MG63 (cell line): ENCODE measurements at regions not wholly inside any gene's neighbourhood (a gene's known extent, or its start where the extent isn't known, plus 50 kb on each side); places are given as distances from the start of the nearest gene placed in this dataset.

ENCODE experiments used
- DNase-seq: peaks from one replicate; pipeline ENCODE4 v3.0.0-alpha.2; 2020
- H3K27me3 ChIP-seq: fragments of 250-450 bp; sonication (Bioruptor Pico); 2 replicates; pipeline ENCODE4 v1.5.1; 2020; ENCODE audit warnings: mild to moderate bottlenecking, moderate library complexity
- H3K36me3 ChIP-seq: fragments of 250-450 bp; sonication (Bioruptor Pico); 2 replicates; pipeline ENCODE4 v1.5.1; 2020; ENCODE audit warnings: mild to moderate bottlenecking, moderate library complexity
- H3K4me3 ChIP-seq: fragments of 250-450 bp; sonication (Bioruptor Pico); 2 replicates; pipeline ENCODE4 v1.5.1; 2020; ENCODE audit warnings: mild to moderate bottlenecking, moderate library complexity
- H3K9me3 ChIP-seq: fragments of 250-450 bp; sonication (Bioruptor Pico); 2 replicates; pipeline ENCODE4 v1.5.1; 2020; ENCODE audit warnings: mild to moderate bottlenecking, moderate library complexity

DNA sequence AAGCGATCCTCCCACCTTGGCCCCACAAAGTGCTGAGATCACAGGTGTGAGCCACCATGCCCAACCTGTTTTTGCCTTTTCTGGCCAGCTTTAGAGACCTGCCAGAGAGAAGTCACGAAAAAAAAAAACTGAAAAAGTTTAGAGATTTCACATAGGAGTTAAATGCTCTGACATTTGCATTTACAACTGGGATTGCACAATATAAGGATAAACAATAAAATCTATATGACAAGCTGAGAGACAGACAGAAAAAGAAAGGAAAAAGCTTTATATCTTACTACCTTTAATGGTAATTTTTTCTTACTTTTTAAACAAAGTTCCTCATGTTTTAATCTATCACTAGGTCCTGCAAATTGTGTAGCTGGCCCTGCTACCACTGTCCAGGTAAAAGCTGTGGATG lies 466.5 kb downstream of the TXNL1 start:
- Histone ChIP-seq H3K9me3 (no peaks in the 10 kb centered on the region), H3K27me3 (no peaks in the 10 kb centered on the region), H3K4me3 (no peak overlapping the region), H3K36me3 (no peaks in the 10 kb centered on the region)
- DNase-seq: no peak

DNA sequence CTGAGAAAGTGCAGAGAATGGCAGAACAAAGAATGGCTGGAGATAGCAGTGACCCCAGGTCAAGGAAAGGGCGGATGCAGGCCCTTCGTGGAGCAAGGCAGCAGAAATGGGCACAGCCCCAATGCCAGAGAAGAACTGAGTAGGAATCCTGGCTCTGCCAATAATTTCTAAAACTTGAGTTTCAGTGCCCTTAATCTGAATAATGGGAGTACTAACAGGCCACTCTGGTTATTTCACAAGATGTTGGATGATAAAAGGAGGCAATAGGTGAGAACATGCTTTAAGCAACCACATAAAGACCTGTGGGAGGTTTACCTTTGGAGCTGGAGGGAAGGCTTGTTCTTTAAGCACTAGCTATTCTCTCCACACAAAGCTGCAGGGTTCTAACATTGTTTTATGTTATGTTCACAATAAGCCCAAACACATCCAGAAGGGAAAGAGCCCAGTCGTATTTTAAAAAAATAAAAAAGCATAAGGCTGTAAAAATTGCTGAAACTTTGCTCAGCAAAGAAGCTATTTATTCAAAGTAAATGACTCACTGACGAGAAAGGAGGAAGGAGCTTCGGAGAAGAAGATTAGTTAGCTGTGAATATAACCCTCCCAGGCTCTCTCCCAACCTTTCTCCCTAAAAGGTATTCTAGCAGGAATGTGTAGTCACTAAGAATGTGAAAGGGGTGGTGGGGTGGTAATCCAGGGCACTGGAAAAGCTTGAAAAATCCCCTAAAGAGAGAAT lies 470.2 kb downstream of the TXNL1 start:
- Histone ChIP-seq H3K36me3 (no peaks in the 10 kb centered on the region), H3K9me3 (no peaks in the 10 kb centered on the region), H3K4me3 (no peak overlapping the region), H3K27me3 (no peaks in the 10 kb centered on the region)
- peak; percentile 18 for DNase-seq

DNA sequence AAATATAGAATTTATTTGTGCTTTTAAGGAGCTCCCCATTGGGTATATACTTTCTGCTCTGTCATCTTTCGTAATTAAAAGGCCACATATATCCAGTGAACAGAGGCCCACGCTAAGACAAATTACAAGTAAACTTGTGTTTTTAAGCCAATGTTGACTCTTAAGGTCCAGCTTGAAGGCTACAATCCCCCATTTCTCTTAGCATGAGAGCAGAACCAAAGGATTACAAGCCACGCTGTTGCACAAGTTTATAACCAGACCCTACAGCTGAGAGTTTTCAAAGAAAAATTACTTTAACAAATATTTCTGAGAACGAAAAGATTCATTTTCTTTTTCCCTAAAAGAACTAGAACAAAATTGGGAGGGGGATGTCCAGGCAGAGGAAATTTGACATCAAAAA lies 471.0 kb downstream of the TXNL1 start:
- DNase-seq: no peak
- H3K36me3 ChIP-seq: no peaks in the 10 kb centered on the region
- H3K9me3 ChIP-seq: no peaks in the 10 kb centered on the region
- H3K27me3 ChIP-seq: no peaks in the 10 kb centered on the region
- no peak overlapping the region for H3K4me3 ChIP-seq

DNA sequence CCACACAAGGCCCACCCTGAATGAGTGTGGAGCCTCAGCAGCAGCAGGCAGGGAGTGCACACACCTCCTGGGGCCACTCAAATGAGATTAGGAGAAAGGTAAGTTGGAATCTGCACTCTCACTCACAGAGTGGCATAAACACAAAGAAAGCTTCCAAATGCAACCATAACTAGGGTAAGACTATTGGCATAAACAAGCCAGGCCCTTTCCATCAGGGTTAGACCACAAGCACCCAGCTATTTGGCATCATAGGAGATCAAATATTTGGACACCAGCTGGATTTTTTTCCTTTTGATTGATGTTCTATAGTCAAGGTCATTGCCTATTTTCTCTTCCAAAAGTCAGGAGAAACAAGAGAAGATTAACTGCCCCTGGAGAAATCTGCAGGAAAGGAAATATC lies 471.5 kb downstream of the TXNL1 start:
- Histone ChIP-seq H3K36me3 (no peaks in the 10 kb centered on the region), H3K4me3 (no peak overlapping the region), H3K9me3 (no peaks in the 10 kb centered on the region), H3K27me3 (no peaks in the 10 kb centered on the region)
- DNase-seq: no peak

DNA sequence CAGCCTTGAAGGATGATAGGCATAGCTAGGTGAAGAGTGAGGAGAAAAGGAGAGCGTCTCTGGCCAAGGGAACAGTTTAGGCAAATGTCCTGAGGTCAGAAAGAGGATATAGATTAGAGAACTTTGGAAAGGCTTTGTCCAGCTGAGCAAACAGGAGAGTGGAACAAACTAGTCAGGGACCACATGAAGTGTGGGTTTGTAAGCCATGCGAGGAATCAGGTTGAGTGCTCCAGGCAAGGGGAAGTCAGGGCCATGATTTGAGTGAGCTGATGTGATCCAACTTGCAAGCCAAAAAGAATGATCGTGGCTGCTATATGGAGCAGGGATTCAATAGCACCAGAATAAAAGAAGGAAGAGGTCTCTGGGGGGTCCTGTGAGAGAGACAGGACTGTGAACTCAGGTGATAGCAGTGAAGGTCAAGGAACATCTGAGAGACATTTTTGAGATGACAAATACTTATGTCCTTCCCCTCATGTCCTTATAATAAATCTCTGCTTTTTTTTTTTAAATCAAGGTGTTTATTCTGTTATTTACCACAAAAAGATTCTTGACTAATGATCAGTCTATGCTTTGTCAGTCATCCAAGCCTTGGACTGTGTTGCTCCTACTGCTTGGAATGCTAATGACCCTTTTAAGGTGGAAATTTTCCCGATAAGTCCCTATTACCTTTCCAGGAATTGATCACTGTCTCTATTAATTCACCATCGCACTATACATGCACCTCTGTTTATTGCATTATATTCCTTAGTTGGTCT lies 472.6 kb downstream of the TXNL1 start:
- no peaks in the 10 kb centered on the region for H3K27me3 ChIP-seq
- DNase-seq: no peak
- no peaks in the 10 kb centered on the region for H3K9me3 ChIP-seq
- no peak overlapping the region for H3K4me3 ChIP-seq
- no peaks in the 10 kb centered on the region for H3K36me3 ChIP-seq

DNA sequence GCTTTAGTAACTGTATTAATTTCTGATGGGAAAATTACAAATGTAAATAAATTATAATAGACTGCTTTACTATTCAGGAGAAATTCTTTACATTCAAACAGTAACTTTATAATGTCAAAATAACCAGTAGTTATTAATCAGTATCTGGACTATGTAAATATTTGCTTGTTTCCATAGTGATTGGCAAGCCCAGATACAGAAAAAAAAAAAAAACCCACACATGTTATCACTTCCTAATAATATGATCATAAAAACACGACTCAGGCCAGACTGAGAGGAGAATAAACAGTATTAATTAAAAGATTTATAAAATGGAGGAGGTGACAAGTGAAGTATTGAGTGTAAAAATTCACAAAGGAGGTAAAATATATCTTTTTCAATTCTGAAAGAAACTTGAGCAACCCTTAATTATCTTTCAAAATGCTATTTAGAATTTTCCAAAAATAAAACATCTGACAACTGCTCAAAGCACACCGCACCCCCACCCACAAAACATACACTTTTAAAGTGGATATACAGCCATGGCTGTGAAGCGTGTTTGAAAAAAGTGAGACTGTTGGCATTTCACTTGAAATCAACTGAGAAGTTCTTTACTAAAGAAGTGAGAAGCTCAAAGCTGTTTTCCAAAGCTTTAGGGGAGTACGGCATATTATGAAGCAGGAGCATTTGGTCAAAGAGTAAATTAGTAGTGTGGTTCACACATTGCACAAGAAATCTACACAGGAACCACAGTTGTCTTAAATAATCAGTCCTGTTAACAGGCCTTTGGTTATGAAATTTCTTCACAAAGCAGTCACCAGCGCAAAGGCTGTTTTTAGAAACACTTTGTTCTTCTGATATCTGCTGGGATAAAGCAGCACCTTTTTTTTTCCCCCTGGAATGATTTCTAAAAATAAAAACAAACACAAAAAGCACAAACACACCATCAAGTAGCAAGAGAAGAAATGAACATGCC lies 475.8 kb downstream of the TXNL1 start:
- Histone ChIP-seq H3K9me3 (0 out of 2 replicates have a peak, but pooled peaks cover 3% of the 10 kb centered on the region), H3K27me3 (no peaks in the 10 kb centered on the region), H3K4me3 (no peak overlapping the region), H3K36me3 (no peaks in the 10 kb centered on the region)
- no peak for DNase-seq

DNA sequence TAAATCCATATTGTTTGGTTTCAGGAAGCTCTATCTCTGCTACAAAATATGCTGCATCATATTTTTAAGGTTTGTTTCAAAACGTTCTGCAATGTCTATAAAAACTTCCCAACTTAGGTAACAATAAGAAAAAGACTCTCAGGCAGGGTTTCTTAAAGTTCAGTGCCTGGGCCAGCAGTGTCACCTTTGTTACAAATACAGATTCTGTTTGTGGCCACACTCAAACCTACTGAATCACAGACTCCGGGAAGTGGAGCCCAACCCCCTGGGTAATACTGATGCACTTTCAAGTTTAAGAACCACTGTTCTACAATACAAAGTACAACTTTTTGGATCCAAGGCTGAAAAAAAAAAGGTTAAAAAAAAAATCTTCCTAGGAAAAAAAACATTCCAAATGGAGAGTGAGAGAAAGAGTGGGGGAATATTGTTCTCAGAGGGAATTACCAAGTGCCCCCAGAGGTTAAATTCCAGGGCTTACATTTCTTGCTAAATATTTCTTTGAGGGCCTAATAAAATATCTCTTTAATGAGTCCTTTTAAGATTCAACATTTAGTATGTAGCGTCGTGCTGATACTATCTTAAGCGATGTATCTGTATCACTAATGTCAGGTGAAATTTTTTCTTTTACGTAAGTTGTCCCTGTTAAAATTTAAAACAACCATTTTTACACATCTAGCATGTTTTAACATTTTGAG lies 476.7 kb downstream of the TXNL1 start:
- Histone ChIP-seq H3K27me3 (no peaks in the 10 kb centered on the region), H3K9me3 (0 out of 2 replicates have a peak, but pooled peaks cover 3% of the 10 kb centered on the region), H3K4me3 (no peak overlapping the region), H3K36me3 (no peaks in the 10 kb centered on the region)
- DNase-seq: no peak

DNA sequence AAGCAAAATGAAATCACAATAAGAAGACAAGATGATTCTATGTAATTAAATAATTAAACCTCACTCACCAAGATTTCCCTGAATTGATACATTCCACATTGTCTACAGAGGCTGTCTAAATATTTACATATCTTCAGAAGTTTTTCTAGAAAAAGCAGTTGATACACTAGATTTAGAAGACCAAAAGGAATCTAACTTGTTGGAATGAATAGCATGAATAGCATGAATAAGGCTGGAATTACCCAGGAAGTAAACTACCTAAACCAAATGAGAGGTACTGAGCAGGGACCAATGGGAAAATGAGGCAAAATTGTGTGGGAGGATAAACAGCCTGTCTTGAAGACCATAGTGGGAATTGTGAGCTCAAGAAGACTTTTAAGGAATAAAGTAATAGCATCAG lies 479.7 kb downstream of the TXNL1 start:
- no peaks in the 10 kb centered on the region for H3K27me3 ChIP-seq

DNA sequence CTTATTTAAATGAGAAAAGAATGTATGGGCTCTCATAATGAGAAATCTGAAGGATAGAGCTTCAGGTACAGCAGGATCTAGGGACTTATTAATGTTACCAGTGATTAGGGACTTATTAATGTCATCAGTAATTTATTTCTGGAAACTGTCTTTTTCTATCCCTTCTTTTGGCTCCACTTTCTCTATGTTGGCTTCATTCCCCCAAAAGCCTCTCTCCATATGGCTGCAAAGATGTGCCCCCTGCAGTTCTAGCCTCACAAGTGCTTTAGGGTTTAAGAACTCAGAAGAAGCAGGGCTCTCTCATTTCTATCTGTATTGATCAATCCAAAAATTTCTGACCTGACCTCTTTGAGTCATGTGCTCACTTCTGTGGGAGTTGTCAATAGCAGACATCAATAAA lies 480.9 kb downstream of the TXNL1 start:
- H3K36me3 ChIP-seq: no peaks in the 10 kb centered on the region
- no peak for DNase-seq
- no peaks in the 10 kb centered on the region for H3K27me3 ChIP-seq
- no peak overlapping the region for H3K4me3 ChIP-seq
- H3K9me3 ChIP-seq: peaks cover 5% of the 10 kb centered on the region; the same call in 1 of the 2 replicates

More for the DNA sequence above, 479.7 kb downstream of the TXNL1 start:
- Histone ChIP-seq H3K36me3 (no peaks in the 10 kb centered on the region), H3K4me3 (no peak overlapping the region), H3K9me3 (peaks cover 5% of the 10 kb centered on the region; the same call in 1 of the 2 replicates)
- no peak for DNase-seq

DNA sequence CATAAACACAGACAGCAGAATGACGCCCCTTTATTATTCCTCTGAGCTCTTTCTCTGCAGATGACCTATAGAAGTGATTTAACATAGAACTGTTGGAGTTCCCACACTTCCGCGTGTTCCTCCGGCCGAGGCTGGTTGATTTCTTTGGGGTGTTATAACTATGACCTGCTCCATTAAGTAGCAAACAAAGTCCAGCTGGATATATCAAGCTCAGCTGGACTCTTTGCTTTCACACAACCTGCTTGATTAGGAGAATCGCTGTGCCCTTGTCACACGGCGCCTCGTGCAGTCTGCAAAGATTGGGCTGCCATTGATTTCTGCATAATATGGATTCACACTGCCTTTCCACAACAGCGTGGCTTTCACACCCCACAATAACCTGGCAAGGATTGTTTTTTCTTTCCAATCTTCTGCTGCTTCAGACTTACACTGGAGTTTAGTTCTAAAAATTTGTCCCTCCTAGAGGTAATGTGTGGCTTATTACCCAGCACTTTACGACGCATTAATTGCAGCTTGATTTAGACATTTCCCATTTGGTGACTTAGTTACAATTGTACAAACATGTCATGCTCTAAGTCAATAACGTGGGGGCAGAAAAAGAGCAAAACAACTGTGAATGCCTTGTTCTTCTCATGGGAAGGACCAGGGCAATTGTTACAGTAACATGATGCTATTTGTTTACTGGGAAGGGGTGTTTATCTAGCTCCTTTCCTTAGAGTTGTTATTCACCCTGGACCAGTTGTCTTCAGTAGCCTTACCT lies 485.7 kb downstream of the TXNL1 start:
- DNase-seq: no peak
- Histone ChIP-seq H3K9me3 (peaks cover 2% of the 10 kb centered on the region), H3K27me3 (no peaks in the 10 kb centered on the region), H3K36me3 (no peaks in the 10 kb centered on the region), H3K4me3 (no peak overlapping the region)

DNA sequence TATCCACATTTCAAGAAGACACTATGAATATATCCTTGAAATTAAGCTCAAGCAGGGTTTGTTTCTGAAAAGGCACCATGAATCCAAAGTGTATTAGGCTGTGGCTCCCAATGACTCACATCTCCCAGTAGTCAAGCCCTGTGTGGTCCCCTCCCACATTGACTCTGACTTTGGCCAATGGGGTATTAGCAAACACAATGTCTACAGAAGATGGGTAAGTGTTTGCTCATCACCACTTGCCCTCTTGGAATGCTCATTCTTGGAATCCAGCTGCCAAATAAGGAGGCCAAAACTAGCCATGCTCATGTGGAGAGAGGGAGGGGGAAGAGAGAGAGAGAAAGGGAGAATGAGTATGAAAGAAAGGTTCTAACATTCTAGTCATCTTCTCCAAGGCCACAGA lies 490.0 kb downstream of the TXNL1 start:
- DNase-seq: peak; percentile 79
- no peaks in the 10 kb centered on the region for H3K36me3 ChIP-seq
- no peaks in the 10 kb centered on the region; the same call in 1 of the 2 replicates for H3K9me3 ChIP-seq

DNA sequence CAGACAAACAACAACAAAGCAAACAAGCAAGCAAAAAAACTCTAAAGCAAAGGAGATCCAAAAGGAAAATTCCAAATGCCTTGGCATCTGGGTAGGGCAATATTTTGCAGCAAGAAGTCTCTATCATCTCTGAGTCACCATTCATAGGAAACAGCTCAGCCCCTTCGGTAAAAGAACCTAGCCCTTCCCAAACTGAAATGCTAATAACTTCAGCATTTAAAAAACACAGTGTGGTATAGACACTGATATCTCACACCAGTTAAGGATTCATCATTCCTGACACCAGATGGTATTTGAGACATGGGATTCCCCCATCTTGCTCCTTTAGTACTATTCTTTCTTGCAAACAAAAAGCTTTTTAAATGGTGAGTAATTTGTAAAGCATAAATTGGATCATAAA lies 491.8 kb downstream of the TXNL1 start:
- H3K4me3 ChIP-seq: no peak overlapping the region
- no peaks in the 10 kb centered on the region; the same call in 1 of the 2 replicates for H3K9me3 ChIP-seq
- no peaks in the 10 kb centered on the region for H3K36me3 ChIP-seq
- no peaks in the 10 kb centered on the region for H3K27me3 ChIP-seq
- DNase-seq: no peak

More for the DNA sequence above, 490.0 kb downstream of the TXNL1 start:
- Histone ChIP-seq H3K27me3 (no peaks in the 10 kb centered on the region), H3K4me3 (no peak overlapping the region)

DNA sequence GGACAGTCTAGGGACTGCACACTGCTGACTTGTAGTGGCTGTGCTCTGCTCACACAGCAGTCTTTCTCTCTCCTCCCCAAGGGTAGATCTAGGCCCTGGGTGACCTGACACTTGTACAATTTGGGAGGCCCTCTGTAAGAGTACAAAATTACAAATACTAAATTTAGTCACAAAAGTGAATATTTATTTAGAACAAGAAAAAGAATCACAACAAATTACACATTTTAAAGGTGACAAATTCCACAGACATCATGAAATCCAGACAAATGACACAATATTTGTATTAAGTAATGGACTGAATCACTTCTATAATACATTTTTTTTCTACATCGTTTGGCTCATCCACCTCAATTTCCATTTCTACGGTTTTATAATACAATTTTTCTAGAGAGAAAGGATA lies 496.4 kb downstream of the TXNL1 start:
- no peak overlapping the region for H3K4me3 ChIP-seq
- no peaks in the 10 kb centered on the region for H3K9me3 ChIP-seq
- no peak for DNase-seq
- H3K36me3 ChIP-seq: no peaks in the 10 kb centered on the region
- H3K27me3 ChIP-seq: no peaks in the 10 kb centered on the region

DNA sequence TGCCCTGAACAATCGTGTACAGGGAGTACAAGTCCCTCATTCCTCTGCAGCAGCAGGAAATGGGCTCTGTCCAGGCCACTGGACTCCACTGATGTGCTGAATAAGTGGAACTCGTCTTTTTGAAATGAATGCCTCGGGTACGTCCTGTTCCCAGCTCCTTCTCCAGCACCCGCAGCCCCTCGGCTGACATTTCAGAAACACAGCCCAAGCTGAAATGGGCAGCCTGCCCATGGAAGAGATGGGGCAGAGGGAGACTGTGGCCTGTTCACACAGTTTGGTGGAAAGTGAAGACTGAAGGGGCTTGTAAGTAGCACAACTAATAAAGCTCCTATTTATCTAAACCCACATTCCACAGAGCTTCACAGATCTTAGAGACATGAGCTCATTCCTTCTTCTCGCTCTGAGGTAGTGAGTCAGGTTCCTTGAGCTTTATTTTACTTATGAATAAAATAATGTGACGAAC lies 498.6 kb downstream of the TXNL1 start:
- DNase-seq: no peak
- no peaks in the 10 kb centered on the region for H3K36me3 ChIP-seq
- H3K27me3 ChIP-seq: no peaks in the 10 kb centered on the region

DNA sequence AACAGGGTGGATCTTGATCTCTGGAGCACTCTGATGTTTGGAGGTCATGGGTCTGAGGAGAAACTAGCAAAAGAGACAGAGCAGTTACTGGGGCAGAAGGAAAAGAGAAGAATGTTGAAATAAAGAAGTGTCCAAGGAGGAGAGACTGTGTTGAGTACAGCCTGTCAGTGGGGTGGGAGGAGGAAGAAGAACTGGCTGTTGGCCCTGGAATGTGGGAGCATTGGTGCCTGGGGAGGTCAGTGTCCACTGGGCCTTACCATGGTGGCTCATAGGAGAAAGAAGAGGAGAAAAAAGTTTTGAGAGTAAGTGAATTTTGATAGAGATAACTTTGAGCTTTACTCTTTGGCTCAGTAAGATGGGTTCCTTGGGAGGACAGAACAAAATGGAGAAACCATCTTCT lies 499.0 kb downstream of the TXNL1 start:
- Histone ChIP-seq H3K36me3 (no peaks in the 10 kb centered on the region), H3K4me3 (no peak overlapping the region), H3K27me3 (no peaks in the 10 kb centered on the region), H3K9me3 (no peaks in the 10 kb centered on the region)
- DNase-seq: no peak

More for the DNA sequence above, 498.6 kb downstream of the TXNL1 start:
- H3K9me3 ChIP-seq: no peaks in the 10 kb centered on the region
- H3K4me3 ChIP-seq: no peak overlapping the region

DNA sequence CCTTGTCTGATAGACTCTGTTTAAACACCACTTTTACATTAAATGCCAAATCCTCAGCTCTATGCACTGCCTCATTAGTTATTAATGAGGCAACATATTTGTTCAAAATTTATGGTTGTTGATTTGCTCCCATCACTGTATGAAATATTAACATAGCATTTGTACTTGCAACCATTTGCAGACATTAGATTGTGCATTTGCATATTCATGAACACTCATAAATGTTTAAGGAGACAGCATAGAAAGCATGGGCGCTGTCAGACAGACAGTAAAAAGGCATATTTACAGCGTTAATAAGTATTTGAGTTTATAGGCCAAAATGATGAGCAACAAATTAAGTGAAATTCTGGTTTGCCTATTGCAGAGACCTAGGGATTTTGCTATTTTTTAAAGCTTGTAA lies 502.3 kb downstream of the TXNL1 start:
- H3K36me3 ChIP-seq: no peaks in the 10 kb centered on the region
- no peak for DNase-seq
- H3K4me3 ChIP-seq: no peak overlapping the region
- H3K9me3 ChIP-seq: no peaks in the 10 kb centered on the region
- H3K27me3 ChIP-seq: no peaks in the 10 kb centered on the region
